Activated CD4-positive, alpha-beta T cell treated with anti-CD3 and anti-CD28 coated beads for 4 hours (primary cell): ENCODE measurements at regions not wholly inside any gene's neighbourhood (a gene's known extent, or its start where the extent isn't known, plus 50 kb on each side); places are given as distances from the start of the nearest gene placed in this dataset.
"Not testable (repeated sequence)": the region's sequence is repeated elsewhere in the genome, so short reads cannot be mapped to it uniquely, and the experiment has no call there.

Experiments
- DNase-seq, 2 donors: peaks; one replicate each; pipeline ENCODE4 v3.0.0-alpha.2; 2020

DNA sequence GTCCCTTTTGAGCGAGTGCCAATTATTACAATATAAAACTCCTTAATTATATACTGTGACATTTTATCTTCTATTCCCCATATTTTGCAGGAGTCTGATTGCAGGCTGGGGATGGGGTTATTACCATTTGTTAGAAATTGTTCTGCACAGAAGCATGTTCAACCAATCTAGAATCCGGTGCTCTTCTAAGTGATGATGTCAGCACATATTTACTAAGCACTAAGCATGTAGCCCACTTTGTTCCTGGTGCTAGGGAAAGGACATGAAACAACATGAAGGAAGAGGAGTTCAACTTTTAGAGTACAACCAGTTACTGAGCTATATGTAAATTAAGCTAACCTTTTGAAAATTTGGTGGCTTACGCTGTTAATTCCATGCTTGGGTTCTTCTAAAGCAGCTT, 52.8 kb upstream of the IL1RAPL2 start:
- no peak for DNase-seq

DNA sequence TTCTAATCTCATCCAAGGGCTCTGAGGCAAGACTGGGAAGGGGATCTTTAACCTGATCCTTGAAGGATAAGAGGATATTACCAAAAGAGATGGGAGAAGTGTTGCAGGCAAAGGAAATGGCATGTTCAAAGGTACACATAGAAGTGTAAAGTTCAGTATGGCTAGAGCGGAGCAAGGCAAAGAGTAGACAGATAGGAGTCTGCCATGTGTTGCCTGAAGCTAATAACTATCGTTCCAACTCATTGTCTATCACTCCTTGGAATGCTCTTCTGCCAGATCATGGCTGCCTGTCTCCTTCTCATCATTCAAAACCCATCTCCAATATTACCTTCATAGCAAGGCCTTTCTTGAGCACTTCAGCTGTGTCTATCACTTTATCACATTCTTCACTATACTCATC, 55.2 kb upstream of the IL1RAPL2 start:
- DNase-seq: no peak

GRCh38 chrX:104502460-104502859, 63.5 kb upstream of the IL1RAPL2 start:
- no peak for DNase-seq

GRCh38 chrX:104488811-104489210, 77.2 kb upstream of the IL1RAPL2 start:
- no peak for DNase-seq

DNA sequence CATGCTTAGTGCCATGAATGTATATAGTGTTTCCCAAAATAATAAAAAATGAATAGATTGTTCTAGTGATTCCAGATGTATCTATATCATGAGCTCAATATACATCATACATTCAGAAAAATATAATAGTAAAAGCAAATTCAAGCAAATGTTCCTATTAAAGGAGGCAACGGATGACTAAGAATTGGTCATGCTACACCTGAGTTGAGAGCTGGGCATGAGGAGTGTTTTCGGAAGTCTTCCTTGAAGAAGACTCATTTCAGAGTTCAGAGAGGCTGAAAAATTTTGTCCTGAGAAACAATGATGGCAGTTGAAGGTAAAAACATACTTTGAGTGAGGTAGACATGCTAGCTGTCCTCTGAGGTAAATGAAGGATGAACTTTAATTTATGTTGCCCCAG, 79.3 kb upstream of the IL1RAPL2 start:
- no peak for DNase-seq

DNA sequence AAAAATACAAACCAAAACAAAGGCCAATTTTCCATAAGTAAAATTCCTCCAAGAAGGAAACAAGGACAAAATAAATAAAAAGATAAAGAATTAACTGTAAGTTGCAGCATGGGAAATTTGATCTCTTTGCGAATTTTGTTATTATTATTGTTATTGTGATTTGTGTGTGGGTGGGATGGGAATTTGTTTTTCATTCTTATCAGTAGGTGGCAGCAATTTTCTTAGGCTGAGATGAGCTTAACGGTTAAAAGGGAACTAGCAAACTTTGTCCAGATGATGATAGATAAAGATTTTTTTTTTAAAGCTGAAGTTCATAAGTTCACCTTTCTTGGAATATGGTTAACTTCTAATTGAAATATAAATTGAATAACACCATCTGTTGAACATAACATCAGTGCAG, 83.2 kb upstream of the IL1RAPL2 start:
- no peak for DNase-seq

DNA sequence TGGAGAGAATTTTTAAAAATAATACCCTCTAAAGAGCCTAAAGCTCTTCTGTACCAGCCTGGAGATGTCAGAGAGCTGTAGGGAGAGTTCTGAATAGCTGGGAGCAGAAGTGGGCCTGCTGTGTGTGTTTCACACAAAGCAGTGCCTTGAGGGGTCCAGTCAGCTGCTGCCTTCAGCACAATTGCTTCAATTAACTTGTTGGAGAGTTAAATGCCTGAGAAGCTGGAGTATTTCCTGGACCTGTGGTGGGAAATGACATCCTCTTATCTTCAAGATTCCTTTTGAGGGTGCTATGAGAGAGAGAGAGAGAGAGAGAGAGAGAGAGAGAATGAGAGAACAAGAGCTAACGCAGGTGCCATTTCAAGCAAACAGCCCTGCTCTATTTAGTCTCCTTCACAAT, 96.2 kb upstream of the IL1RAPL2 start:
- no peak for DNase-seq

GRCh38 chrX:104459796-104460195, 106.2 kb upstream of the IL1RAPL2 start:
- DNase-seq: no peak

DNA sequence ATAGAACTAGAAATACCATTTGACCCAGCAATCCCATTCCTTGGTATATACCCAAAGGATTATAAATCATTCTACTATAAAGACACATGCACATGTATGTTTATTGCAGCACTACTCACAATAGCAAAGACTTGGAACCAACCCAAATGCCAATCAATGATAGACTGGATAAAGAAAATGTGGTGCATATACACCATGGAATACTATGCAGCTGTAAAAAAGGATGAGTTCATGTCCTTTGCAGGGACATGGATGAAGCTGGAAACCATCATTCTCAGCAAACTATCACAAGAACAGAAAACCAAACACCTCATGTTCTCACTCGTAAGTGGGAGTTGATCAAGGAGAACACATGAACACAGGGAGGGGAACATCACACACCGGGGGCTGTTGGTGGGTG, 108.9 kb upstream of the IL1RAPL2 start:
- DNase-seq: not testable (repeated sequence)

GRCh38 chrX:104450316-104450715, 115.7 kb upstream of the IL1RAPL2 start:
- DNase-seq: no peak

- DNase-seq: no peak
Measured at GRCh38 chrX:104445591-104445990, 120.4 kb upstream of the IL1RAPL2 start.

- no peak for DNase-seq
Measured at GRCh38 chrX:104435249-104435648, 130.8 kb upstream of the IL1RAPL2 start.

- no peak for DNase-seq
Measured at GRCh38 chrX:104432321-104432720, 133.7 kb upstream of the IL1RAPL2 start.

DNA sequence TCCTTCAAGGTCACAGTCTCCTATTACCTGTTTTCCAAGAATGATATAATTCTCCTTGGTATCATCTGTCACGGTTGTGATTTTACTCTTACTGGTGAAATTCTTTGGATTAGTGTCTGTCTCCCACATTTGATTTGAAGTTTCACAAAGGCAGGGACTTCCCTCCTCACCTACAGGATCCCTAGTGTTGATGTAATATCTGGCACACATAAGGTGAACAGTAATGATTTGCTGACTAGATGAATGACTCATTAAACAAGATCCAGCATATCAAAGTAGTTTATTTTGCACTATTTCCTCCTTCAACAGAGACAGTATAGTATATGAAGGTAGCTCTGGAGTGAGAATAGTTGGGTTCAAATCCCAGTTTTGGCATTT, 135.3 kb upstream of the IL1RAPL2 start:
- no peak for DNase-seq

GRCh38 chrX:104430072-104430741, 135.8 kb upstream of the IL1RAPL2 start:
- DNase-seq: no peak

GRCh38 chrX:104428231-104428630, 137.8 kb upstream of the IL1RAPL2 start:
- no peak for DNase-seq

DNA sequence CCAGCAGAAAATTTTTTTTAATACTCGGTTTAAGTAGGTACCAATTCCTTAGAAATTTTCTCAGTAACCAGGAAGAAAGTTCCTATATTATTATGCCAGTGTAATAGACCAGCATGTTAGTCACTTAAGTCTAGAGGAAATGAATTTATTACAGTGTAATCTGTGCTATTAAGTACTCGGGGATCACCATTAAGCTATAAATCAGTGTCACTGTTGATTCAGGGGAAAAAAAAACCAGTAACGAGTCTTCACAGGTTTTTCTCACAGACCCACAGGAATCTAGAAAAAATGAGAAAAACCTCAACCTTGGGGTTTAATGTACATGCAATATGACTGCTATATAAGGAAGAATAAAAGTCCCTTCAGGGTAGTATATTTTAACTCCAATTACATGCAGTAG, 138.3 kb upstream of the IL1RAPL2 start:
- no peak for DNase-seq

- no peak for DNase-seq
Measured at GRCh38 chrX:104427073-104427472, 138.9 kb upstream of the IL1RAPL2 start.

- no peak for DNase-seq
Measured at GRCh38 chrX:104420907-104421306, 145.1 kb upstream of the IL1RAPL2 start.

DNA sequence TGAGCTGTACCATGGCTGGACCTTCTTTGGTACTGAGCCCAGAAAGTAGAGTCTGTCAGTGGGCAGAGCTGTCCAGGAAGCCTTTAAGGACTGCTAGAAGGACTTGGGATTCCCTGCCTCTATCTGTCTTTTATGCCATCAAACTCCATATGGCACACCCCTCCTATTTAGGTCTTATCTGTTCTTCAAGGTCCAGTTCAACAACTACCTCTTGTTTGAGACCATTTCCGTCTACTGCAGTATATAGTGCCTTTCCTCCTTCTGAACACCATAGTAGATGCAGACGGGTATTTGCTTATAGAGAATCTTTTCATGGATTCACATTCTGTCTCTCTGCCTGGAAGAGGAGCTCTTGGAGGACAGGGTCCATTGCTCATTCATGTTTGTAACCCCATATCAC, 146.1 kb upstream of the IL1RAPL2 start:
- no peak for DNase-seq

DNA sequence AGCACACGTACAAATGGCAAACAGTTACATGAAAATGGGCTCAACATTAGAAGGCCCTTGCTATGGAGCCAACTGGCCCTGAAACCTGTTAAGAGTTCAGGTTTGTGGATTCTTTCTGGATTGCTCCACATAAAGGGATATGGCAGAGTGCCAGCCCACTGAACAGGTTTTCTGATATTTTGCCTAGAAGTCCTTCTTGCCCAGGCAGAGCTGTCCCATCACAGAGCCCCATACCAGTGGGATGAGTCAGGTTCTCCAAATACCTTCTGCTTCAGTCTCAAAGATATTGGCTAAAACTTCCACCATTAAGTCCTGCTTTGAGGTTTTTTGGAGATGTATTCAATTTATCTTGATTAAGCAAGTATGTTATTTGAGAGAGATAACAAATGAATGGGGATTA, 146.8 kb upstream of the IL1RAPL2 start:
- DNase-seq: no peak

GRCh38 chrX:104411800-104412199, 154.2 kb upstream of the IL1RAPL2 start:
- no peak for DNase-seq

DNA sequence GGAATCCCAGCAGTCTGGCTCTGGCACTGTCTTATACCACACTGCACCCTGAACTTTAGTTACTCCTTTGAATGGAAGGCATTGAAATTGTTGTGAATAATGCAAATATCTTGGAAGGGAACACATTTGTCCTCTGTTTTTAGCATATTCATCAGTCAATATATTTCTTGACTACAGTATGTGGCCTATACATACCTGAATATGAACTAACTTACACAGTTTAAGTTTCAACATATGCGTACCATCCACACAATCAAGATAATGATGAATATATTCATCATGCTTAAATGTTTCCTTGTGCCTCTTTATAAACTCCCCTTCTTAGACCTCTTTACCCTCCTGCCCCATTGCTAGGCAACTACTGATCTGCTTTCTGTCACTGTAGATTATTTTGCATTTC, 145.7 kb upstream of the ESX1 start:
- DNase-seq: no peak

GRCh38 chrX:104392350-104392749, 137.6 kb upstream of the ESX1 start:
- no peak for DNase-seq

GRCh38 chrX:104391906-104392305, 137.2 kb upstream of the ESX1 start:
- no peak for DNase-seq

DNA sequence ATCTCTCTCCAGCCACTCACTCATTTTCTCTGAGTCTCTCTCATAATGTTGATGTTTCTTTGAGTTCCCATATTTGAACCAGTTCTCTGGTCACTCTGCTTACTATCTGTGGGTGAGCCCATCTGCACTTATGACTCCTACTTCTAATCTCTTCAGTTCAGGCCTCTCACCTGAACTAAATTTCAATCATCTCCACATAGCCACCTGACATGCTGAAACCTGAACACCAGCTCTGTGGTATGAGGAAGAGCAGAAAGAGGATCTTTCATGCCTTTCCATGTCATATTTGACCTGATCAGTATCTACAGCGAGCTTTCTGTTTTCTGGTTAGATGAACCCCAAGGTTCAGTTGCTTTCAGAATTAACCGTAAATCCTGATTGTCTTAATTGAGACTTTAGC, 122.2 kb upstream of the ESX1 start:
- DNase-seq: no peak
